Erythroblast (primary cell): ENCODE measurements at regions not wholly inside any gene's neighbourhood (a gene's known extent, or its start where the extent isn't known, plus 50 kb on each side); places are given as distances from the start of the nearest gene placed in this dataset.

Source experiments
- GATA1 ChIP-seq: IDR thresholded peaks from 2 replicates; pipeline ENCODE4 v1.6.1; 2011; ENCODE audit warnings: low read depth, mild to moderate bottlenecking, control low read depth, low read length, moderate library complexity
- POLR2A ChIP-seq: IDR thresholded peaks from 2 replicates; pipeline ENCODE4 v1.6.1; 2011; ENCODE audit warnings: mild to moderate bottlenecking, low read length

- no peak for TF ChIP-seq POLR2A
- TF ChIP-seq GATA1, result no peak
Observed at GRCh38 chr10:33506391-33506790, 171.9 kb upstream of the NRP1 start.
